ENCODE measurements at regions not wholly inside any gene's neighbourhood (a gene's known extent, or its start where the extent isn't known, plus 50 kb on each side); places are given as distances from the start of the nearest gene placed in this dataset.

DNA sequence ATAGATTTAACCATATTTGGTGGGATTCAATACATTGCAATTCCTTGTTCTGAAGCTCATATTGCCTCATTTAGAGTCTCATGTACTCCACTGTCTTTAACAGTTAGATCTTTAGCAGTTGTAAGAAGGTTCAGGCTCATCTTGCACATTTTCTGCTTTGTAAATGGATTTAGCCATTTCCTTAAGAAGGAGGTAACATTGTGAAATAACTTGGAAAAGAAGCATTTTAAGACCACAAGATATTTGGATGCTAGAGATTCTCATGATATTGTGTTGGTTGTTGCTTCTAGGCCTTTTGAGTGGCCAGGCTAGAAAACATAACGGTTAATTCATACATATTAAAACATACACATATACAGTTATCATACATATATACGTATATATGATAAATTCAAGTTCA is 445.8 kb upstream of the NXPH2 start:
- Mint-ChIP-seq H3K4me1 (ENCODE audit: low read depth) (no peaks in the 10 kb centered on the region), H3K27ac (no peak overlapping the region), H3K4me3 (ENCODE audit: low read depth) (no peak overlapping the region), H3K36me3 (ENCODE audit: insufficient read depth) (no peaks in the 10 kb centered on the region), H3K9me3 (ENCODE audit: low read depth) (no peaks in the 10 kb centered on the region), H3K27me3 (no peaks in the 10 kb centered on the region)
- no peak for DNase-seq (ENCODE audit: low spot score, unreplicated experiment)
- TF ChIP-seq, protein P1, sequence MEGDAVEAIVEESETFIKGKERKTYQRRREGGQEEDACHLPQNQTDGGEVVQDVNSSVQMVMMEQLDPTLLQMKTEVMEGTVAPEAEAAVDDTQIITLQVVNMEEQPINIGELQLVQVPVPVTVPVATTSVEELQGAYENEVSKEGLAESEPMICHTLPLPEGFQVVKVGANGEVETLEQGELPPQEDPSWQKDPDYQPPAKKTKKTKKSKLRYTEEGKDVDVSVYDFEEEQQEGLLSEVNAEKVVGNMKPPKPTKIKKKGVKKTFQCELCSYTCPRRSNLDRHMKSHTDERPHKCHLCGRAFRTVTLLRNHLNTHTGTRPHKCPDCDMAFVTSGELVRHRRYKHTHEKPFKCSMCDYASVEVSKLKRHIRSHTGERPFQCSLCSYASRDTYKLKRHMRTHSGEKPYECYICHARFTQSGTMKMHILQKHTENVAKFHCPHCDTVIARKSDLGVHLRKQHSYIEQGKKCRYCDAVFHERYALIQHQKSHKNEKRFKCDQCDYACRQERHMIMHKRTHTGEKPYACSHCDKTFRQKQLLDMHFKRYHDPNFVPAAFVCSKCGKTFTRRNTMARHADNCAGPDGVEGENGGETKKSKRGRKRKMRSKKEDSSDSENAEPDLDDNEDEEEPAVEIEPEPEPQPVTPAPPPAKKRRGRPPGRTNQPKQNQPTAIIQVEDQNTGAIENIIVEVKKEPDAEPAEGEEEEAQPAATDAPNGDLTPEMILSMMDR (IDR thresholded peaks at IDR 0.05; ENCODE audit: unreplicated experiment) = no peak

DNA sequence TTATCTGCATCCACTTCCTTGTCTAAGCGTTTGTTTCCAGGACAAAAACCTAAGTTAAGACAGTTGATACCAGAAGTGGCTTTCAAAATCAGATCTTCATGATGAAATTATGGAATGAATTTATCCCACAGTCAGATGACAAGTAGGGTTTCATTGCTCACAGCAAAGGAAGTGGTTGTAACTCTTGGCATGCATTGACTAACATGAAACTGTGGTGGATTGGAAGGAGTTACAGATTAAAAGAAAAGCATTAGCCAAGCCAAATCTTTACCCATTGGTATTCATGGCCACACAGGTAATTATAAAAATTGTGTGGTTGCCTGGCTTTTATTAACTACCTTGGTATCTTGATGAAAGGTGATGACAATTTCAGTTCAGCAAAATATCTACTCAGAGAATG is 438.0 kb upstream of the NXPH2 start:
- TF ChIP-seq, protein P1 (IDR thresholded peaks at IDR 0.05; ENCODE audit: unreplicated experiment) = no peak
- Mint-ChIP-seq H3K27ac (no peak overlapping the region), H3K4me1 (ENCODE audit: low read depth) (no peaks in the 10 kb centered on the region), H3K27me3 (no peaks in the 10 kb centered on the region), H3K4me3 (ENCODE audit: low read depth) (no peak overlapping the region), H3K36me3 (ENCODE audit: insufficient read depth) (no peaks in the 10 kb centered on the region), H3K9me3 (ENCODE audit: low read depth) (no peaks in the 10 kb centered on the region)
- no peak for DNase-seq (ENCODE audit: low spot score, unreplicated experiment)

DNA sequence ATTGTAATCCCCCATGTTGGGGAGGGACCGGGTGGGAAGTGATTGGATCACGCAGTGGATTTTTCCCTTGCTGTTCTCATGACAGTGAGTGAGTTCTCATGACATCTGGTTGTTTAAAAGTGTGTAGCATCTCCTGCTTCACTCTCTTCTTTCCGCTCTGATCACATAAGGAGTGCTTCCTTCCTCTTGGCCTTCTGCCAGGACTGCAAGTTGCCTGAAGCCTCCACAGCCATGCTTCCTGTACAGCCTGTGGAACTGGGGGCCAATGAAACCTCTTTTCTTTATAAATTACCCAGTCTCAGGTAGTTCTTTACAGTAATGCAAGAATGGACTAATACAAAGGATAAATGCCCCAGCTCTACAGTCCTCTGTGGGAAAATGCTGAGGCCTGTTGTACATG is 437.5 kb upstream of the NXPH2 start:
- H3K27ac Mint-ChIP-seq = no peak overlapping the region
- H3K4me1 Mint-ChIP-seq (ENCODE audit: low read depth) = no peaks in the 10 kb centered on the region

DNA sequence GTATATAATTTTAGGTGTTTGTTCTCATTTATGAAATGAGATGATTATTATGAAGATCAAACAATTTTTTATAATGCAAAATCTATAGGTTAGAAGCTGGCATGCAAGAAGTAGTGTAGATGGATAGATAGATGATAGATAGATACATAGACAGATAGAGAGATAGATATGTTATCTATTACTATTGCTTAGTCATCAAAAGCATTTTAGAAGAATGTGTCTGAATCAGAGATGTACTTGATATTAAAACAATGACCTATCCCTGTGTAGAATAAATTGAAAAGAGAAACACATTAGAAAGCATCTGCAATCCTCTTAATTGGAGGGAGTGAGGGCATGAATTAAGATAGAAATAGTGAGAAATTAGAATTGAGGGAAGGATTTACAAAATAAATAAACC is 436.2 kb upstream of the NXPH2 start:
- Mint-ChIP-seq H3K9me3 (ENCODE audit: low read depth) (no peaks in the 10 kb centered on the region), H3K27me3 (no peaks in the 10 kb centered on the region), H3K36me3 (ENCODE audit: insufficient read depth) (no peaks in the 10 kb centered on the region), H3K4me3 (ENCODE audit: low read depth) (no peak overlapping the region), H3K4me1 (ENCODE audit: low read depth) (no peaks in the 10 kb centered on the region), H3K27ac (no peak overlapping the region)
- TF ChIP-seq, protein P1 (IDR thresholded peaks at IDR 0.05; ENCODE audit: unreplicated experiment) = no peak
- DNase-seq (ENCODE audit: low spot score, unreplicated experiment) = no peak

More for the DNA sequence above, 437.5 kb upstream of the NXPH2 start:
- TF ChIP-seq, protein P1 (IDR thresholded peaks at IDR 0.05; ENCODE audit: unreplicated experiment) = no peak
- no peaks in the 10 kb centered on the region for H3K9me3 Mint-ChIP-seq (ENCODE audit: low read depth)
- no peaks in the 10 kb centered on the region for H3K27me3 Mint-ChIP-seq
- H3K36me3 Mint-ChIP-seq (ENCODE audit: insufficient read depth) = no peaks in the 10 kb centered on the region
- no peak overlapping the region for H3K4me3 Mint-ChIP-seq (ENCODE audit: low read depth)
- DNase-seq (ENCODE audit: low spot score, unreplicated experiment) = no peak

DNA sequence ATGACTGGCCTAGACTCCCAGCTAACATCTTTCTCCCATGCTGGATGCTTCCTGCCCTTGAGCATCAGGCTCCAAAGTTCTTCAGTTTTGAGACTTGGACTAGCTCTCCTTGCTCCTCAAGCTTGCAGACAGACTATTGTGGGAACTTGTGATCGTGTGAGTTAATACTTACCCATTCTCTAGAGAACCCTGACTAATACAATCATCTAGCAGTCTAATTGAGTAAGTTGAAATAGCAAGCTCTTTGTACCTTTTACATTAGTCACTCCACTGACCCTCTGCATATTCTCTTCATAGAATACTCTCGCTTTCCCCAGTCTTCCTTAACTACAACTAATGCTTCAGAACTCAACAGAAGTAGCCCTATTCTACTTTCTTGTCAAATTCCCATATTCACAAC is 434.6 kb upstream of the NXPH2 start:
- H3K9me3 Mint-ChIP-seq (ENCODE audit: low read depth) = no peaks in the 10 kb centered on the region
- H3K27me3 Mint-ChIP-seq = no peaks in the 10 kb centered on the region
- no peaks in the 10 kb centered on the region for H3K4me1 Mint-ChIP-seq (ENCODE audit: low read depth)
- no peak for DNase-seq (ENCODE audit: low spot score, unreplicated experiment)
- no peak overlapping the region for H3K4me3 Mint-ChIP-seq (ENCODE audit: low read depth)
- TF ChIP-seq, protein P1 (IDR thresholded peaks at IDR 0.05; ENCODE audit: unreplicated experiment) = no peak
- H3K27ac Mint-ChIP-seq = no peak overlapping the region
- no peaks in the 10 kb centered on the region for H3K36me3 Mint-ChIP-seq (ENCODE audit: insufficient read depth)
